Left lung (tissue), 4 donors: ENCODE measurements at regions not wholly inside any gene's neighbourhood (a gene's known extent, or its start where the extent isn't known, plus 50 kb on each side); places are given as distances from the start of the nearest gene placed in this dataset.
A peak's percentile ranks its signal among the peaks of the same experiment; 100 is the strongest.

Experiments
- ATAC-seq: fragments of 200-7000 bp; cut with Tn5 transposase; one replicate; pipeline ENCODE4 v1.9.1; 2020; ENCODE audit warnings: moderate library complexity
- DNase-seq, 4 donors: peaks; one replicate each; pipeline ENCODE4 v3.0.0-alpha.2; 2013 to 2020
- H3K27ac ChIP-seq, 2 donors: fragments of 200-600 bp; sonication (generic) in 1 of 2; one replicate each; pipeline versions ENCODE4 v1.5.0 to v1.8.0; 2020 to 2021
- H3K27me3 ChIP-seq, 2 donors: fragments of 200-600 bp; sonication (generic) in 1 of 2; one replicate each; pipeline versions ENCODE4 v1.5.0 to v1.8.0; 2020 to 2021
- H3K36me3 ChIP-seq, 2 donors: fragments of 200-600 bp; sonication (generic) in 1 of 2; one replicate each; pipeline versions ENCODE4 v1.5.0 to v1.8.0; 2020 to 2021
- H3K4me1 ChIP-seq, 2 donors: fragments of 200-600 bp; one replicate each; pipeline ENCODE4 v1.8.0; 2021
- H3K4me3 ChIP-seq, 2 donors: fragments of 200-600 bp; sonication (generic) in 1 of 2; one replicate each; pipeline versions ENCODE4 v1.5.0 to v1.8.0; 2020 to 2021; ENCODE audit warnings: mild to moderate bottlenecking in 1 of 2
- H3K9me3 ChIP-seq, 2 donors: fragments of 200-600 bp; sonication (generic) in 1 of 2; one replicate each; pipeline versions ENCODE4 v1.5.0 to v1.8.0; 2020 to 2021
- intact Hi-C, 2 donors: fragments of 100-400 bp; cut with DNase I; formaldehyde crosslinking; loops; one replicate each; pipeline versions ENCODE4 v1.11.2 to v1.14.2; 2022
- TF ChIP-seq, protein P1 (sequence below), 2 donors: fragments of 200-600 bp; sonication (generic) in 1 of 2; IDR thresholded peaks; one replicate each; pipeline versions ENCODE4 v1.5.0 to v1.8.0; 2021; ENCODE audit warnings: antibody characterized with exemption in 2 of 2
- donor health status: DM: no; HTN: yes; CAD: no.
- donor health status: DM: no; HTN: no; CAD: no.

DNA sequence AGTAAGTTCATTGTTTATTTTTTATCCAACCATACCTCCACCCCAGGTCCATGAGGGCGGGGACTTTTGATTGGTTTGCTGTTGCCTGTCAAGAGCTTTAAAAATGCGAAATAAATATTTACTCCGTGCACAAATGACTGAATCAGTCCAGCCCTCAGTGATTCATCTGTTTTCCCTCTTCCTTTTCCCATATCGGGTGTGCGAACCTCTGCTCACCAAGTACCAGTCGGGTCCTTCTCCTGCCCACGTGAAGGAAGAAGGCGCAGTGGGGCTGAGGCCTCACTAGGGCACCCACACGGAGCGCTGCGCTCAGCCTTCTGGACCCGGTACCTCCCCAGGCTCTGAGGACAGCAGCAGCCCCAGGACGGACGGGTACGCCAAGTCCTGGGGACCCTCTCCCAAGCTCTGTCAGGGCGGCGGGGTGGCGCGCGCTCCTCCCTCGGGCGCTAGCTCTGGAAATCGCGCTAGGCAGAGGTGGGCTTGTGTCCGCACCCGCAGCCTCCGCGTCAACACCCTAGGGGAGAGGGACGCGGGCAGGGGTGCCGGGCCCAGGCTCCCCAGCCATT, 70.5 kb upstream of the EPHB3 start:
- Histone ChIP-seq H3K4me3 (peak overlapping the region; percentile 25 to 27), H3K27me3 (peaks cover 10 to 59% of the 10 kb centered on the region in 2 donors), H3K27ac (peak overlapping the region in 1 of 2 donors; percentile 83), H3K9me3 (no peaks in the 10 kb centered on the region), H3K4me1 (peaks cover 0 to 22% of the 10 kb centered on the region in 2 donors), H3K36me3 (no peaks in the 10 kb centered on the region)
- TF ChIP-seq, protein P1, sequence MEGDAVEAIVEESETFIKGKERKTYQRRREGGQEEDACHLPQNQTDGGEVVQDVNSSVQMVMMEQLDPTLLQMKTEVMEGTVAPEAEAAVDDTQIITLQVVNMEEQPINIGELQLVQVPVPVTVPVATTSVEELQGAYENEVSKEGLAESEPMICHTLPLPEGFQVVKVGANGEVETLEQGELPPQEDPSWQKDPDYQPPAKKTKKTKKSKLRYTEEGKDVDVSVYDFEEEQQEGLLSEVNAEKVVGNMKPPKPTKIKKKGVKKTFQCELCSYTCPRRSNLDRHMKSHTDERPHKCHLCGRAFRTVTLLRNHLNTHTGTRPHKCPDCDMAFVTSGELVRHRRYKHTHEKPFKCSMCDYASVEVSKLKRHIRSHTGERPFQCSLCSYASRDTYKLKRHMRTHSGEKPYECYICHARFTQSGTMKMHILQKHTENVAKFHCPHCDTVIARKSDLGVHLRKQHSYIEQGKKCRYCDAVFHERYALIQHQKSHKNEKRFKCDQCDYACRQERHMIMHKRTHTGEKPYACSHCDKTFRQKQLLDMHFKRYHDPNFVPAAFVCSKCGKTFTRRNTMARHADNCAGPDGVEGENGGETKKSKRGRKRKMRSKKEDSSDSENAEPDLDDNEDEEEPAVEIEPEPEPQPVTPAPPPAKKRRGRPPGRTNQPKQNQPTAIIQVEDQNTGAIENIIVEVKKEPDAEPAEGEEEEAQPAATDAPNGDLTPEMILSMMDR (IDR thresholded peaks at IDR 0.05): no peak
- intact Hi-C loops: no loop called here
- peak; percentile 96 for ATAC-seq
- peak in 2 of 4 donors; percentile 72 to 77 for DNase-seq

DNA sequence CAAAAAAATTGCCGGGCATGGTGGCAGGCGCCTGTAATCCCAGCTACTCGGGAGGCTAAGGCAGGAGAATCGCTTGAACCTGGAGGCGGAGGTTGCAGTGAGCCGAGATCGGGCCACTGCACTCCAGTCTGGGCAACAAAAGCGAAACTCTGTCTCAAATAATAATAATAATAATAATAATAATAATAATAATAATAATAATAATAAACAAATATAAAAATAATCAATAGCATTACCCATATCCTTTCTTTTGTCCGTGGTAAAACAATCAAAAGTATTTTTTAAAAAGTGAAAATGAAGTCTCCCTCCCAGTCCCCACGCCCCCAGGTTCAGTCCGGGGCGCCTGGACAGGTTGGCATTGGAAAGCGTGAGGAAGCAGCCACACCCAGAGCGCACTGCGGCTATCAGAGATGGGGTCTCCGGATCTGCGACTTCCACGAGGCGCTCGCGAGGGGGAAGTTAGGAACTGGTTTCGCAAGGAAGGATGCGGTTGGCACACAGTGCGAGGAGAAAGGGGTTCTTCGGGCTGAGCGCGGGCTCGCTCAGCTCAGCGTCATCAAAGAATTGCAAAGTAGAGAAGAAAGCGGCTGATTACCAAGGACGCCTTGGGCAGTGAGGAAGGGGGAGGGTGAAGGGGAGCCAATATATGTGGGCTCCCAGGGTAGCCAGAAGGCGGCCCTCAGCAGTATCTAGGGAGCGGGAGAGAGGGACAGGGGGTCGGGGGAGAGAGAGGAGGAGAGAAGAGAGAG, 69.5 kb upstream of the EPHB3 start:
- TF ChIP-seq, protein P1 (IDR thresholded peaks at IDR 0.05): no peak
- Histone ChIP-seq H3K9me3 (no peaks in the 10 kb centered on the region), H3K36me3 (no peaks in the 10 kb centered on the region), H3K4me1 (peaks cover 0 to 22% of the 10 kb centered on the region in 2 donors), H3K27ac (no peak overlapping the region), H3K4me3 (peak overlapping the region in 1 of 2 donors; percentile 27), H3K27me3 (peaks cover 10 to 59% of the 10 kb centered on the region in 2 donors)
- intact Hi-C loops: no loop called here
- ATAC-seq (no peak), DNase-seq (peak in 3 of 4 donors; percentile 26 to 81 (median 44))

DNA sequence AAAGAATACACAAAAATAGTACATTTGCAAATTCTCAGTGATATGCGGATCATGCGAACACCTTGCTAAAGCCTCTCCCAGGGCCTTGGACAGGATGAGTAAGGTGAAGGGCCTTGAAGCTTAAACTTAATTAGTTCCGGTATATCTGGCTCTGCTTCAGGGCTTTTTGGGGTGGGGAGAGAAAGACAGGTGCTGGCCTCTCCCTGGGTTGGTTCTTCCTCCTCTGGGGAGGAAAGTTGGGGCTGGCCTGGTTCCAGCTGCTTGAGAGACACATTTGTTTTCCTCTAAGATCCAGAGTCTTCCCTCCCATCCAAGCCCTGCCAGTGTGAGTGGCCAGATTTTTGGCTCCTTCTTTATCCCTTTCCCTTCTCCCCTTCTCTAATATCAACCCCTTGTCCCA, 64.7 kb upstream of the EPHB3 start:
- TF ChIP-seq, protein P1 (IDR thresholded peaks at IDR 0.05): no peak
- H3K36me3 ChIP-seq: no peaks in the 10 kb centered on the region
- H3K27me3 ChIP-seq: peaks cover 0 to 41% of the 10 kb centered on the region in 2 donors
- ATAC-seq: no peak
- peaks cover 0 to under 1% of the 10 kb centered on the region in 2 donors for H3K9me3 ChIP-seq
- intact Hi-C loops: no loop called here
- H3K4me3 ChIP-seq: no peak overlapping the region
- H3K27ac ChIP-seq: no peak overlapping the region
- DNase-seq: no peak
- peaks cover 0 to 22% of the 10 kb centered on the region in 2 donors for H3K4me1 ChIP-seq

DNA sequence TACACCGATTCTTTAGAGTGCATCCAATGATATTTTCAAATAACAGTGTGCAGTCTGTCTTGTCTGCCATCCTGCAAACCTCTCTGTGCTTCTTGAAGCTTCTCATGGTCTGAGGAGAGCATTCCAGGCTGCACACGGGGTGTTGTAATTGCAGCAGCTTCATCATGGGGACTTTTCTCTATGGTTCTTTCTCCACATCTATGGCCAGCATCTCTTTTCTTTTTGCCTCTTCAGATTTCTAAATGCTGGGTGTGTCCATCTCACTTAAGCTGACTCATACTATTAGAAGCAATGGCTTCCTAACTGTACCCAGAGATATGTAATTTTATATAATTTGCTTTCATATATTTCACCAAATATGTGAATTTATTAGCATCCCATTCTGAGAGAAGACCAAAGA, 63.8 kb upstream of the EPHB3 start:
- ATAC-seq (no peak), DNase-seq (no peak)
- TF ChIP-seq, protein P1 (IDR thresholded peaks at IDR 0.05): no peak
- Histone ChIP-seq H3K27me3 (peaks cover 0 to 33% of the 10 kb centered on the region in 2 donors), H3K4me1 (peaks cover 0 to 14% of the 10 kb centered on the region in 2 donors), H3K4me3 (no peak overlapping the region), H3K27ac (no peak overlapping the region), H3K9me3 (peaks cover 0 to 5% of the 10 kb centered on the region in 2 donors), H3K36me3 (no peaks in the 10 kb centered on the region)
- intact Hi-C loops: no loop called here

DNA sequence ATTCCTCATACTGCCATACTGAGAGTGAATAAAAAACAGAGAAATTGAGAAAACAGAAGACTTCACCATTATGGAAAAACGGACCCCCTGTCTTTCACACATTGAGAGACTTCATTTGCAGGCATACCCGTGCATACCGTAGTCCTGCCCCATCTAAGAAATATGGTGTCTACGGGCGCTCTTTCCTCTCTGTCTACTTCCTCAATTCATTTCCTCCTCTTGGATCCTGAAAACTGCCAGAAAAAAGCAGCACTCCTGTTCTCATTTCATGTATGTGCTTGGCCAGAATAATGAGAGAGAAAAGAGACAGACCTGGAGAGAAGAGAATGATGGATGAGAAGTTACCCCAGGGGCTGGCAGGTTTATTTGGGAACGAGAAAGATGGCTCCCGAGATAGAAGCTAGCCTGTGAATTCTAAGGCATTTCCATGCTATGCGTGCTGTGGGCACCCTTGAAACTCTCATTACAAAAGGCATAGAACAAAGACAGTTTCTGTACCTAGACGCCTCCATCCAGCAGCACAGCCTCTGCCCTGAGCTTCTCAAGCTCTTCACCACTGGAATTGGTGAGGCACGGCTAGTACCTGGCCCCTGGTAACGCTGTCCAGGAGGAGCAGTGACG, 62.5 kb upstream of the EPHB3 start:
- intact Hi-C loops: no loop called here
- Histone ChIP-seq H3K4me3 (no peak overlapping the region), H3K9me3 (peaks cover 0 to 5% of the 10 kb centered on the region in 2 donors), H3K36me3 (no peaks in the 10 kb centered on the region), H3K27me3 (peaks cover 0 to 21% of the 10 kb centered on the region in 2 donors), H3K4me1 (peaks cover 0 to 1% of the 10 kb centered on the region in 2 donors), H3K27ac (no peak overlapping the region)
- TF ChIP-seq, protein P1 (IDR thresholded peaks at IDR 0.05): no peak
- DNase-seq: no peak
- ATAC-seq: no peak
